SU-DHL-6 (cell line): ENCODE measurements at regions not wholly inside any gene's neighbourhood (a gene's known extent, or its start where the extent isn't known, plus 50 kb on each side); places are given as distances from the start of the nearest gene placed in this dataset.

Source experiments
- H2AFZ ChIP-seq: fragments of 200-600 bp; sonication (generic); 2 replicates; pipeline ENCODE4 v1.6.1; 2014; ENCODE audit warnings: low read depth, mild to moderate bottlenecking, moderate library complexity, mixed read lengths, antibody characterized with exemption, low read length; ENCODE audit not compliant: severe bottlenecking
- H3F3A ChIP-seq: fragments of 200-600 bp; shearing (Covaris generic); 2 replicates; pipeline ENCODE4 v1.6.0; 2016; ENCODE audit warnings: antibody characterized with exemption, mild to moderate bottlenecking; ENCODE audit not compliant: insufficient read depth
- H3K27ac ChIP-seq: fragments of 200-600 bp; sonication (generic); 2 replicates; pipeline ENCODE4 v1.5.1; 2016; ENCODE audit warnings: low read depth, mild to moderate bottlenecking, low read length, moderate library complexity, mixed read lengths
- H3K27me3 ChIP-seq: fragments of 200-600 bp; sonication (generic), shearing (Covaris generic); 2 replicates; pipeline ENCODE4 v1.6.0; 2014; ENCODE audit warnings: mild to moderate bottlenecking, low read length
- H3K36me3 ChIP-seq: fragments of 200-600 bp; sonication (generic); 2 replicates; pipeline ENCODE4 v1.6.1; 2014; ENCODE audit warnings: mild to moderate bottlenecking, low read length, mixed read lengths
- H3K4me2 ChIP-seq: fragments of 300-600, 200-600 bp; shearing (Covaris generic), sonication (generic); 2 replicates; pipeline ENCODE4 v1.6.0; 2014; ENCODE audit warnings: low read length, low read depth, mild to moderate bottlenecking; ENCODE audit not compliant: poor library complexity, severe bottlenecking
- H3K4me3 ChIP-seq: fragments of 200-600 bp; sonication (generic); 2 replicates; pipeline ENCODE4 v1.5.1; 2014; ENCODE audit warnings: antibody characterized with exemption, low read length, mild to moderate bottlenecking, mixed read lengths; ENCODE audit not compliant: insufficient read depth, poor library complexity, severe bottlenecking
- H3K79me2 ChIP-seq: fragments of 200-600 bp; sonication (generic); 2 replicates; pipeline ENCODE4 v1.6.1; 2014; ENCODE audit warnings: mild to moderate bottlenecking, low read length, moderate library complexity; ENCODE audit not compliant: insufficient read depth
- H3K9ac ChIP-seq: fragments of 200-600 bp; sonication (generic); 2 replicates; pipeline ENCODE4 v1.7.0; 2014; ENCODE audit warnings: mild to moderate bottlenecking, low read length
- H3K9me2 ChIP-seq: fragments of 200-600 bp; sonication (generic); replicated peaks from 2 replicates; pipeline ENCODE4 v1.6.1; 2014; ENCODE audit warnings: low read length; ENCODE audit not compliant: insufficient read depth
- H3K9me3 ChIP-seq: fragments of 200-600 bp; sonication (generic); 2 replicates; pipeline ENCODE4 v1.6.1; 2014; ENCODE audit warnings: low read length, mixed read lengths; ENCODE audit not compliant: insufficient read depth
- H4K20me1 ChIP-seq: fragments of 200-600 bp; sonication (generic); 2 replicates; pipeline ENCODE4 v1.6.1; 2014; ENCODE audit warnings: low read depth, mild to moderate bottlenecking, antibody characterized with exemption, low read length, moderate library complexity, mixed read lengths
- CTCF ChIP-seq: fragments of 200-600 bp; sonication (generic); IDR thresholded peaks from one replicate; pipeline ENCODE4 v1.5.1; 2017; ENCODE audit warnings: antibody characterized with exemption, mild to moderate bottlenecking, low read length, moderate library complexity; ENCODE audit not compliant: insufficient read depth, poor library complexity, severe bottlenecking
- EZH2phosphoT487 ChIP-seq: fragments of 200-600 bp; sonication (generic), shearing (Covaris generic); conservative IDR thresholded peaks from 2 replicates; pipeline ENCODE4 v1.6.1; 2018; ENCODE audit warnings: mild to moderate bottlenecking, antibody characterized with exemption, low read length, moderate library complexity, mixed read lengths

DNA sequence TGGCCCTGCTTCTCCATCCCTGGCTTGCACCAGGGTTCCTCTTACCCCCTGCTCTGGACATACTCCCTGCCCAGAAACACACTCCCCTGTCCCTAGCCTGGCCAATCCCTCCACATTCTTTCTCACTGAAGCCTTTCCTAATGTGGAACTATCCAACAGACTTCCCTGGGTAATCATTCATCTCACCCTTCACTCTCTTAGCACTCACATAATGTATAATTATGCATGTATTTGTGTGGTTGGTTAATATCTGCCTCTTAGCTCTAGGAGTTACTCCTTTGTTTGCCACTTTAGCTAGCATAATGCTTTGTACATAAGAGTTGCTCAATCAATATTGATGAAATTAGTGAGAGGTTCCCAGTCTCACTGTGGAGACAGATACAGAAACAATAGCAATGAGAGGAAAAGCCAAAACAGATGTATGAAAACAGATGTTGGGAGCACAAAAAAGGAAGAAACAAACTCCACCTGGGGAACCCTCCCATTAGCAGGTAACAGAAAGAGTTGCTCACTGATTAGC lies 76.9 kb upstream of the WARS2 start:
- Histone ChIP-seq H4K20me1 (no peaks in the 10 kb centered on the region), H3K27ac (no peak overlapping the region), H3K9ac (no peak overlapping the region), H3K36me3 (no peaks in the 10 kb centered on the region), H3K9me2 (no peaks in the 10 kb centered on the region), H3F3A (no peaks in the 10 kb centered on the region), H3K27me3 (no peaks in the 10 kb centered on the region), H2AFZ (no peak overlapping the region), H3K9me3 (no peaks in the 10 kb centered on the region), H3K4me2 (no peak overlapping the region), H3K4me3 (no peak overlapping the region), H3K79me2 (no peaks in the 10 kb centered on the region)
- TF ChIP-seq CTCF (no peak), EZH2phosphoT487 (no peak)

DNA sequence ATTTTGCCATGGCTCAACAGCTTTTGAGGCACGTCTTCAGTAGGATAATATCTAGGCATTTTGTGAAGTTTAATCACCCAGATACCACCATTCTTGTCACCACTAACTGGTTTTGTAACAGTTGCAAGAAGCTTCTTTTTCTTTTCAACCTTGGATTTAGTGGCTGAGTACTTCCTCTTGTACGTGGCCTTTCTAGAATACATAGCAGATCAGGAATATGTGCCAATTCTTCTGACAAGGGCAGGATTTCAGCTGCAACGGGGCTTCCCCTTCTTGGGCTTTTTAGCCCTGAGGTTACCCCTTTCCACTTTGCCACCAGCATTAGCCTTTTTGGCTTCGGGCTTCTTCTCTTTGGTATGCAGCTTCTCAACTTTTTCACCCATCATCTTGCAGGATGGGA lies 79.3 kb upstream of the WARS2 start:
- Histone ChIP-seq H3K9ac (no peak overlapping the region), H3F3A (no peaks in the 10 kb centered on the region), H3K4me3 (no peak overlapping the region), H3K9me2 (no peaks in the 10 kb centered on the region), H3K9me3 (no peaks in the 10 kb centered on the region), H4K20me1 (no peaks in the 10 kb centered on the region), H3K36me3 (no peaks in the 10 kb centered on the region), H3K79me2 (no peaks in the 10 kb centered on the region), H3K27me3 (no peaks in the 10 kb centered on the region), H3K4me2 (no peak overlapping the region), H3K27ac (no peak overlapping the region), H2AFZ (no peak overlapping the region)
- no peak for TF ChIP-seq EZH2phosphoT487
- TF ChIP-seq CTCF: no peak

GRCh38 chr1:119220991-119221390 lies 80.5 kb upstream of the WARS2 start:
- no peaks in the 10 kb centered on the region for H4K20me1 ChIP-seq
- H3K9ac ChIP-seq: no peak overlapping the region
- TF ChIP-seq CTCF (no peak), EZH2phosphoT487 (no peak)
- H3K27ac ChIP-seq: no peak overlapping the region
- H2AFZ ChIP-seq: no peak overlapping the region
- H3K4me3 ChIP-seq: no peak overlapping the region
- no peaks in the 10 kb centered on the region for H3K9me2 ChIP-seq
- H3F3A ChIP-seq: no peaks in the 10 kb centered on the region
- no peak overlapping the region for H3K4me2 ChIP-seq
- no peaks in the 10 kb centered on the region for H3K9me3 ChIP-seq
- no peaks in the 10 kb centered on the region for H3K27me3 ChIP-seq
- H3K79me2 ChIP-seq: no peaks in the 10 kb centered on the region
- H3K36me3 ChIP-seq: no peaks in the 10 kb centered on the region
